Ectodermal cell (in vitro differentiated cells): ENCODE measurements at regions not wholly inside any gene's neighbourhood (a gene's known extent, or its start where the extent isn't known, plus 50 kb on each side); places are given as distances from the start of the nearest gene placed in this dataset.

Source experiments
- H3K27ac ChIP-seq: 2 replicates; pipeline ENCODE4 v1.7.0; 2013; ENCODE audit warnings: mild to moderate bottlenecking, low read depth, low read length; ENCODE audit not compliant: insufficient read depth, poor library complexity, severe bottlenecking
- H3K27me3 ChIP-seq: 2 replicates; pipeline ENCODE4 v1.7.0; 2013; ENCODE audit warnings: mild to moderate bottlenecking, low read length; ENCODE audit not compliant: insufficient read depth, control insufficient read depth, poor library complexity, severe bottlenecking
- H3K36me3 ChIP-seq: one replicate; pipeline ENCODE4 v1.7.0; 2013; ENCODE audit warnings: low read length; ENCODE audit not compliant: control insufficient read depth, insufficient read depth
- H3K4me1 ChIP-seq: one replicate; pipeline ENCODE4 v1.7.0; 2013; ENCODE audit warnings: low read length; ENCODE audit not compliant: control insufficient read depth, insufficient read depth
- H3K4me3 ChIP-seq: 2 replicates; pipeline ENCODE4 v1.7.0; 2013; ENCODE audit warnings: low read depth, low read length, control low read depth; ENCODE audit not compliant: insufficient read depth
- H3K9me3 ChIP-seq: 2 replicates; pipeline ENCODE4 v1.7.0; 2013; ENCODE audit warnings: mild to moderate bottlenecking, low read length, moderate library complexity; ENCODE audit not compliant: control insufficient read depth
- WGBS, 2 experiments: methylation state at CpG; one replicate each; pipeline ENCODE4 v1.1.7; 2013; ENCODE audit warnings: missing lambda C conversion rate in 2 of 2; 5-methylcytosine and 5-hydroxymethylcytosine counted together

DNA sequence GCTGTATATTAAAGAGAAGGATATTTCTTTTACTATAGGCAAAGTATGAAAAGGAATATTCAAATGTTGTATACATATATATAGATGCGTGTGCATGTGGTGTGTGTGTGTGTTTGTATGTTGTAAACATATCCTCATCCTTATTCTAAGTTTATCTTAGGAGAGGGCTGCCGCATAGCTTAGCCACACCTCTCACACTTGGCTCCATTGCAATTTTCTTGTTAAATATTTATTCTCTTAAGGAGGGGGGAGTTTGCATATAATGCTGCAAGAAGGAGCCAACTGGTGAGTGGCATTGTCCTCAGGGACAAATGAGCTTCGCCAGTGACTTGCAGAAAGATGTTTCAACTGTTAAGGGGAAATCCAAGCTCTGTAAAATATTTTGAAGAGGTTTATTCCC lies 360.1 kb upstream of the RND3 start:
- H3K27me3 ChIP-seq: no peaks in the 10 kb centered on the region
- H3K36me3 ChIP-seq: no peaks in the 10 kb centered on the region
- H3K27ac ChIP-seq: no peak overlapping the region
- peaks cover 6% of the 10 kb centered on the region for H3K4me1 ChIP-seq
- H3K4me3 ChIP-seq: no peak overlapping the region
- WGBS, 2 experiments: 68 to 75% methylated on average over 1 of the region's 3 CpGs
- no peaks in the 10 kb centered on the region for H3K9me3 ChIP-seq

GRCh38 chr2:150846691-150847090 lies 359.2 kb upstream of the RND3 start:
- H3K9me3 ChIP-seq: no peaks in the 10 kb centered on the region
- H3K27ac ChIP-seq: no peak overlapping the region
- H3K4me1 ChIP-seq: peaks cover 6% of the 10 kb centered on the region
- no peaks in the 10 kb centered on the region for H3K27me3 ChIP-seq
- no peaks in the 10 kb centered on the region for H3K36me3 ChIP-seq
- no peak overlapping the region for H3K4me3 ChIP-seq
- WGBS, 2 experiments: 8 to 9% methylated on average over 1 of the region's 1 CpG

GRCh38 chr2:150832686-150833085 lies 345.2 kb upstream of the RND3 start:
- Histone ChIP-seq H3K36me3 (no peaks in the 10 kb centered on the region), H3K27ac (no peak overlapping the region), H3K27me3 (no peaks in the 10 kb centered on the region), H3K4me1 (no peaks in the 10 kb centered on the region), H3K9me3 (no peaks in the 10 kb centered on the region), H3K4me3 (no peak overlapping the region)
- 93 to 95% methylated on average over 2 of the region's 2 CpGs for WGBS, 2 experiments

GRCh38 chr2:150824118-150824517 lies 336.7 kb upstream of the RND3 start:
- H3K9me3 ChIP-seq: no peaks in the 10 kb centered on the region
- H3K36me3 ChIP-seq: no peaks in the 10 kb centered on the region
- 0% methylated on average over 1 of the region's 1 CpG for WGBS, 2 experiments
- H3K4me3 ChIP-seq: no peak overlapping the region
- H3K27me3 ChIP-seq: no peaks in the 10 kb centered on the region
- H3K27ac ChIP-seq: no peak overlapping the region
- H3K4me1 ChIP-seq: no peaks in the 10 kb centered on the region

DNA sequence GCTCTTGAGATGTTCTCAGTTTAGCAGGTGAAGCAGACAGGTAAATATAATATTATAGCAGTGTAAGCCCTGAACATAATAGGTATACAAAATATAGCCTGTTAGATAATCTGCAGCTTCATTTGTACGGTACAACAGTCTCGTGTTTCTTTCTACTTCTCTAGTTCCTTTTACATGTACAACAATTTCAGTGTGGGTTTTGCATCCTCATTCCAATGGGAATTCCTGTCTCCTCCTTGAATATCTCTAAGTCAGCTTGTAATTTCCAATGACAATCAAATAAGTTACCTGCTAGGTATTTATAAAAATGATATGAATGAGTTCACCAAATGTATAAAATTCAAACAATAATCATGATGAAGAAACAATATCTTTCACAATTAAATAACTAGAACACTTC lies 330.0 kb upstream of the RND3 start:
- no peaks in the 10 kb centered on the region for H3K4me1 ChIP-seq
- 96 to 99% methylated on average over 2 of the region's 2 CpGs for WGBS, 2 experiments

GRCh38 chr2:150812664-150813367 lies 325.3 kb upstream of the RND3 start:
- no peak overlapping the region for H3K27ac ChIP-seq
- H3K27me3 ChIP-seq: no peaks in the 10 kb centered on the region
- H3K36me3 ChIP-seq: no peaks in the 10 kb centered on the region
- H3K9me3 ChIP-seq: no peaks in the 10 kb centered on the region
- no peaks in the 10 kb centered on the region for H3K4me1 ChIP-seq
- H3K4me3 ChIP-seq: no peak overlapping the region
- WGBS, 2 experiments: 100% methylated on average over 1 of the region's 1 CpG; no CpG with 5 or more reads in 1 of the 2 experiments

More for the DNA sequence above, 330.0 kb upstream of the RND3 start:
- Histone ChIP-seq H3K27ac (no peak overlapping the region), H3K27me3 (no peaks in the 10 kb centered on the region), H3K4me3 (no peak overlapping the region), H3K9me3 (no peaks in the 10 kb centered on the region), H3K36me3 (no peaks in the 10 kb centered on the region)

GRCh38 chr2:150812066-150812465 lies 324.6 kb upstream of the RND3 start:
- Histone ChIP-seq H3K9me3 (no peaks in the 10 kb centered on the region), H3K36me3 (no peaks in the 10 kb centered on the region), H3K27ac (no peak overlapping the region), H3K27me3 (no peaks in the 10 kb centered on the region), H3K4me3 (no peak overlapping the region), H3K4me1 (no peaks in the 10 kb centered on the region)
- 87 to 100% methylated on average over 2 to 3 of the region's 3 CpGs for WGBS, 2 experiments

- Histone ChIP-seq H3K4me3 (no peak overlapping the region), H3K36me3 (no peaks in the 10 kb centered on the region), H3K9me3 (no peaks in the 10 kb centered on the region), H3K27ac (no peak overlapping the region), H3K4me1 (no peaks in the 10 kb centered on the region), H3K27me3 (no peaks in the 10 kb centered on the region)
- 77 to 99% methylated on average over 4 to 5 of the region's 5 CpGs for WGBS, 2 experiments
Observed at GRCh38 chr2:150811259-150811855, 323.9 kb upstream of the RND3 start.

DNA sequence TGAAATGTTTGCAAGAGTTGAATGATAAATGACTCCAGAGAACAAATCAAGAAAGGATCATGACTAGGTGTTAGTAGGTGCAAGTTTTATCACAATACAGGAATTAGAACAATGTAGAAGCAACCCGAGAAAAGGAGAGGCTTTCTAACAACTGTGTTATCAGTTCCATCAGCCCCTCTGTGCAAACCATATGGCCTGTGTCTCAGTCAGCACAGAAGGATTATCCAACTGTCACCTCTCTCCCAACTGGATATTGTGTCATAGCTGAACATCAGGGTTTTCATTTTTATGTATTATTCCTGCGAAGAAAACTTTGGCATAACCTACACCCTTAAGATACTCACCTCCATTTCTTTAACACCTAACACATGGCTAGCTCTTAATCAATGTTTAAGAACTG lies 321.6 kb upstream of the RND3 start:
- Histone ChIP-seq H3K27me3 (no peaks in the 10 kb centered on the region), H3K36me3 (no peaks in the 10 kb centered on the region)
- 90 to 94% methylated on average over 2 of the region's 2 CpGs for WGBS, 2 experiments

DNA sequence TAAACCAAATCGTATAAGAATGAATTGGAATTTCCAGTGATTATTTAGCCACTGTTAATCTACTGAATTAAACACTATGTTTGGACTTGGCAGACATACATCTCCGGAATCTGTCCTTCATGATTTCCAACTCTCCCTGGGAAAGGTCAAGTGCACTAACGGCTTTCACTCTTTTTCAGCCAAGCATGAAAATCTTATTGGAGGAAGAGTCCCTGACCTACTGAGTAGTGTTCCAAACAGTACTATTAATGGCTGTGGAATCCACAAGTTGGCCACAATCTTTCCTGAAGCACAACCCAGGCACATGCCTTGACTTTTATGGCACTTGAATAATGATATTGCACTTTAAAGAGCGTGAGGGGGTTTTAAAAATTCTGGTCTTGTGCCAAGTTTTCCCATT lies 318.9 kb upstream of the RND3 start:
- H3K36me3 ChIP-seq: no peaks in the 10 kb centered on the region
- no peaks in the 10 kb centered on the region for H3K27me3 ChIP-seq
- H3K9me3 ChIP-seq: no peaks in the 10 kb centered on the region
- no peak overlapping the region for H3K27ac ChIP-seq
- 71 to 75% methylated on average over 4 of the region's 4 CpGs for WGBS, 2 experiments
- H3K4me1 ChIP-seq: no peaks in the 10 kb centered on the region
- no peak overlapping the region for H3K4me3 ChIP-seq

More for the DNA sequence above, 321.6 kb upstream of the RND3 start:
- Histone ChIP-seq H3K9me3 (no peaks in the 10 kb centered on the region), H3K4me3 (no peak overlapping the region), H3K4me1 (no peaks in the 10 kb centered on the region), H3K27ac (no peak overlapping the region)
